Progenitor cell of endocrine pancreas (in vitro differentiated cells): ENCODE measurements at regions not wholly inside any gene's neighbourhood (a gene's known extent, or its start where the extent isn't known, plus 50 kb on each side); places are given as distances from the start of the nearest gene placed in this dataset.
"Not testable (repeated sequence)": the region's sequence is repeated elsewhere in the genome, so short reads cannot be mapped to it uniquely, and the experiment has no call there.

ENCODE experiments used
- DNase-seq: peaks from one replicate; pipeline ENCODE4 v3.0.0; 2021; ENCODE audit warnings: low spot score; ENCODE audit not compliant: unreplicated experiment
- H3K27ac Mint-ChIP-seq: 2 replicates; pipeline ENCODE4 v1.8.0; 2021; ENCODE audit warnings: mild to moderate bottlenecking, moderate library complexity, mixed read lengths
- H3K27me3 Mint-ChIP-seq: 2 replicates; pipeline ENCODE4 v1.8.0; 2021; ENCODE audit warnings: mixed read lengths
- H3K36me3 Mint-ChIP-seq: 2 replicates; pipeline ENCODE4 v1.8.0; 2022; ENCODE audit warnings: mixed read lengths; ENCODE audit not compliant: insufficient read depth
- H3K4me1 Mint-ChIP-seq: 2 replicates; pipeline ENCODE4 v1.8.0; 2021; ENCODE audit warnings: low read depth, mixed read lengths
- H3K4me3 Mint-ChIP-seq: 2 replicates; pipeline ENCODE4 v1.8.0; 2021; ENCODE audit warnings: low read depth, mild to moderate bottlenecking, moderate library complexity, mixed read lengths
- H3K9me3 Mint-ChIP-seq: 2 replicates; pipeline ENCODE4 v1.8.0; 2021; ENCODE audit warnings: low read depth, mixed read lengths
- CTCF ChIP-seq: fragments of 200-600 bp; sonication (generic); IDR thresholded peaks from one replicate; pipeline ENCODE4 v1.5.0; 2021; ENCODE audit warnings: antibody characterized with exemption, mild to moderate bottlenecking; ENCODE audit not compliant: unreplicated experiment

- no peak for TF ChIP-seq CTCF
- no peaks in the 10 kb centered on the region for H3K36me3 Mint-ChIP-seq
- no peaks in the 10 kb centered on the region for H3K9me3 Mint-ChIP-seq
- no peak overlapping the region for H3K27ac Mint-ChIP-seq
- no peaks in the 10 kb centered on the region for H3K4me1 Mint-ChIP-seq
- no peak overlapping the region for H3K4me3 Mint-ChIP-seq
- peaks cover 14% of the 10 kb centered on the region for H3K27me3 Mint-ChIP-seq
- no peak for DNase-seq
Observed at GRCh38 chr15:77907824-77908751, 169.4 kb downstream of the TBC1D2B start.

DNA sequence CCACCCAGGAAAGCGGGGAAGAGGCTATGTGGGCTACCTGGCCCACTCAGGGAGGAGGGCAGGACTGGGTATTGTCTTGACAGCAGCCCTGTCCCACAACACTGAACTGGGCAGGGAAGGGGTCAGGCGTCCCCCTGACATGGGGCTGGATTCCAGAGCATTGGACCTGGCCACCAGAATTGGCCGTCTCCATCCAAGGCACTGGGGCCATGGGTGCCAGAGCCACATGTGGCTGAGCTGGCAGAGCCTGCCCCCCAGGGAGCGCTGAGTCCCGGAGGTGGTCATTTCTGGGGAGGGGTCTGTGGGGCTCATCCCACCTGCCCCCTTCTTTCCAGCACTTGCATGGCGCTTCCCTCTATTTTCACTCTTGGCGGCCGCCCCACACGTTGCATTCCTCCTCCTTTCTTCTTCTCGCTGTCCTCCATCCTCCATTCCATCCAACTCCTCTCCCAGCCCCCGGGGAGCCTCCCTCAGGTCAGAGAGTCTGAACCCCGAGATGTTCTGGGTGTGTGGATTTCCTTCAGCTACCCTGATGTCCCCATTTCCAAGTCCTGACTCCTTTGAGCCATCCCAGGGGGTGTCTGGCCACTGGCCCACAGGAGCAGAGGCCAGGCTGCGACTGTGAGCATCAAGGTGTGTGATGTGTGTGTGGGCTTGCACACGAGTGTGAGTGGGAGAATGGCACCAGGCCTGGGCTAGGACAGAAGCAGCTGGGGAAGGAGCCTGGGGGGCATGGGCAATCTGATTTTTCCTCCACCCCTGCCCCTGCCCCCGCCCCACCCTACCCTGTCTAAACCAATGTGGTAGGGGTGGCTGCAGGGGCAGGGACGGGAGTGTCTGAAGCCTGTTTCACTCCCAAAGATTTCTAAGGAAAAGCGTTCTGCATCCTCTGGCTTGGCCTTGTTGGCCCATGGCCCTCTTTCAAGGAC, 171.2 kb downstream of the TBC1D2B start:
- not testable (repeated sequence) for DNase-seq, H3K4me1 Mint-ChIP-seq, H3K27ac Mint-ChIP-seq, H3K9me3 Mint-ChIP-seq, H3K4me3 Mint-ChIP-seq, H3K36me3 Mint-ChIP-seq
- peaks cover 14% of the 10 kb centered on the region for H3K27me3 Mint-ChIP-seq

DNA sequence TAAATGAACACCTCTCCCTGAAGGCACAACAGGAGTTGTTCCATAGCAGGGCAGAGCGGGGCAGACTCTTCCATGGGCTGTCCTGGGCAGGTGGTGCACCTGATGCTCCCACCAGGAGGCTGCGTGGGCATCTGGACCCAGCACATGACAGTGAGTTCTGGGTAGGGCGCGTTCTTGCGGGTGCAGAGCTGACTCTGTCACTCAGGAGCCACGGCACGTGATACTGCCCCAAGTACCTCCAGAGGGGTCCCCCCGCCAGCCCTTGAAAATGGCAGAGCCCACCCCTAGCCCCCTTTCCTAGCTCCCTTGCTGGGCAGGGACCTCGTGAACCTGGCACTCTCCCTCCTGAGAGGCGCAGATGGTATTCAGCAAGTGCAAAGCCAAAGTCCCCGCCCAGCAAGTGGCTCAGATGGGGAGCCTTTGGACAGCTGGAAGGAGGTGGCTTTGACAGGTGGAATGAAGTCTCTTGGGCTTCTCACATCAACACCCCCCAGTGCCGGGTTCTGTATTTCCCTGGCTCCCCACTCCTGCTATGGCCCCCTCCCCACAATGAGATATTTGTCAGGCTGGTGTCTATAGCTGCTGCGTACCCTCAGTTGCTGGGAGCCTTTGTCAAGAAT, 172.1 kb downstream of the TBC1D2B start:
- Mint-ChIP-seq H3K36me3 (no peaks in the 10 kb centered on the region), H3K27me3 (peaks cover 14% of the 10 kb centered on the region), H3K4me3 (no peak overlapping the region), H3K27ac (no peak overlapping the region), H3K9me3 (no peaks in the 10 kb centered on the region), H3K4me1 (no peaks in the 10 kb centered on the region)
- no peak for TF ChIP-seq CTCF
- DNase-seq = no peak

GRCh38 chr15:77904901-77905300, 172.6 kb downstream of the TBC1D2B start:
- TF ChIP-seq CTCF = no peak
- Mint-ChIP-seq H3K4me3 (no peak overlapping the region), H3K4me1 (no peaks in the 10 kb centered on the region), H3K36me3 (no peaks in the 10 kb centered on the region), H3K9me3 (no peaks in the 10 kb centered on the region), H3K27ac (no peak overlapping the region), H3K27me3 (peaks cover 14% of the 10 kb centered on the region)
- no peak for DNase-seq

- Mint-ChIP-seq H3K27me3 (peaks cover 14% of the 10 kb centered on the region), H3K9me3 (no peaks in the 10 kb centered on the region), H3K36me3 (no peaks in the 10 kb centered on the region), H3K4me3 (no peak overlapping the region), H3K27ac (no peak overlapping the region), H3K4me1 (no peaks in the 10 kb centered on the region)
- no peak for DNase-seq
- TF ChIP-seq CTCF = no peak
Observed at GRCh38 chr15:77904436-77904821, 173.1 kb downstream of the TBC1D2B start.

GRCh38 chr15:77903761-77904435, 173.6 kb downstream of the TBC1D2B start:
- not testable (repeated sequence) for H3K36me3 Mint-ChIP-seq, H3K4me1 Mint-ChIP-seq, H3K27ac Mint-ChIP-seq, H3K4me3 Mint-ChIP-seq, H3K9me3 Mint-ChIP-seq, DNase-seq
- peaks cover 14% of the 10 kb centered on the region for H3K27me3 Mint-ChIP-seq
